ENCODE measurements at regions not wholly inside any gene's neighbourhood (a gene's known extent, or its start where the extent isn't known, plus 50 kb on each side); places are given as distances from the start of the nearest gene placed in this dataset.

DNA sequence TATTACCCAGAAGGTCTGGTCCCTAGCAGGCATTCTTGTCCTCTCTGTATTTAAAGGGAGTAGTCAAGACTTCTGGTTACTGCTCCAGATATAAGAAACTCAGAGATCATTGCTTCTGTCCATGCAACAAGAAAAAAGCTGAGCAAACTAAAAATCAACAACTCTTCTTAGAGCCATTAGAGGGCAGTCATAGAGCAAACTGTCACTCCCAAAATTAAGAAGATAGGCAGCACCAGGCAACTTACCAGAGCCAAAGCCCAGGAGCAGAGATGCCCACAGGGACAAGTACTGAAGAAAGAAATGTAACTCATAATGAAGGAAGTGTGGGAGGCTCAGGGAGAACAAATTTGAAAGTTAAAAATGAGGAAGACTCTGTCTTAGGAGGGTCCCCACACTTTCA, 472.9 kb upstream of the COBL start:
- Histone ChIP-seq H3K9me3 (replicated peaks) (peaks cover 23% of the 10 kb centered on the region), H3K36me3 (no peaks in the 10 kb centered on the region), H3K27me3 (ENCODE audit: low read depth) (no peaks in the 10 kb centered on the region), H3K4me1 (no peaks in the 10 kb centered on the region), H3K4me3 (no peak overlapping the region), H3K27ac (replicated peaks) (no peak overlapping the region)
- TF ChIP-seq, protein P1, sequence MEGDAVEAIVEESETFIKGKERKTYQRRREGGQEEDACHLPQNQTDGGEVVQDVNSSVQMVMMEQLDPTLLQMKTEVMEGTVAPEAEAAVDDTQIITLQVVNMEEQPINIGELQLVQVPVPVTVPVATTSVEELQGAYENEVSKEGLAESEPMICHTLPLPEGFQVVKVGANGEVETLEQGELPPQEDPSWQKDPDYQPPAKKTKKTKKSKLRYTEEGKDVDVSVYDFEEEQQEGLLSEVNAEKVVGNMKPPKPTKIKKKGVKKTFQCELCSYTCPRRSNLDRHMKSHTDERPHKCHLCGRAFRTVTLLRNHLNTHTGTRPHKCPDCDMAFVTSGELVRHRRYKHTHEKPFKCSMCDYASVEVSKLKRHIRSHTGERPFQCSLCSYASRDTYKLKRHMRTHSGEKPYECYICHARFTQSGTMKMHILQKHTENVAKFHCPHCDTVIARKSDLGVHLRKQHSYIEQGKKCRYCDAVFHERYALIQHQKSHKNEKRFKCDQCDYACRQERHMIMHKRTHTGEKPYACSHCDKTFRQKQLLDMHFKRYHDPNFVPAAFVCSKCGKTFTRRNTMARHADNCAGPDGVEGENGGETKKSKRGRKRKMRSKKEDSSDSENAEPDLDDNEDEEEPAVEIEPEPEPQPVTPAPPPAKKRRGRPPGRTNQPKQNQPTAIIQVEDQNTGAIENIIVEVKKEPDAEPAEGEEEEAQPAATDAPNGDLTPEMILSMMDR (IDR thresholded peaks at IDR 0.05; ENCODE audit: borderline replicate concordance), result no peak
- intact Hi-C loops (cut with micrococcal nuclease), result no loop called here
- DNase-seq, result no peak

DNA sequence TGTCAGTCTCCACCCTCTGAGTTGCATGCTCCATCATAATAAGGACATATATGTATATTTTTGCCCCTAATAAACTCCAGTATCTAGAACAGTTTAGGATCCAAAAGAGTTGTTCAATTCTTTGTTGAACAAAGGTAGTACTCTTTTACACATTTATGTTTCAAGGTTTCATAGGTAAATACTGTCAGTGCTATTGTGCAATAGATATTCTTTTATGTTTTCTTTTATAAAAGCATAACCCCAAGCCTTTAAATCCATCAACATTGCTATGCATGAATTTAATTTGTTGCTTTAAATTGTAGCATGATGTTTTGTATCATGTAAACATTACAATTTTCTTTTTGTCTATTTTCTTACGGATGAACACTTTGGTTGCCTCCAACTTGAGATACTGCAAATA, 469.7 kb upstream of the COBL start:
- Histone ChIP-seq H3K27me3 (ENCODE audit: low read depth) (no peaks in the 10 kb centered on the region), H3K27ac (replicated peaks) (no peak overlapping the region), H3K4me3 (no peak overlapping the region), H3K4me1 (no peaks in the 10 kb centered on the region), H3K36me3 (no peaks in the 10 kb centered on the region), H3K9me3 (replicated peaks) (peaks cover 11% of the 10 kb centered on the region)
- DNase-seq, result no peak
- TF ChIP-seq, protein P1 (IDR thresholded peaks at IDR 0.05; ENCODE audit: borderline replicate concordance), result no peak
- intact Hi-C loops (cut with micrococcal nuclease), result no loop called here

DNA sequence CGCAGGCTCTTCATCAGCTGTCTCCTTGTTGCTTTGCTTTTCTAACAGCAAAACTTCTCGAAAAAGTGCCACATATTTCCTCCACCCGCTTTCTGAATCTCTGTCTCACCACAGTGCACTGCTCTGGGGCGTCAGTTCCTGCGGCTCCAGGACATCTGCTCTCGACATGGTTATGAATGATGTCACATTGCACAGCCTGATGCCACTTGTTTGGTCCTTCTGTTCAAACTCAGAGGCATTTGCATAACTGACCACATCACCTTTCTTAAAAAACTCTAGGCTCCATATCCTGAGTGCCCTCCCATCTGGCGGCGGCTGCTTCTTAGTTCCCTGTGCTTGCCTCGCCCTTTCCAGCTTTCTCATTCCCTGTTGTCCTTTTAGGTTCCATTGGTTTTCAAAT, 469.3 kb upstream of the COBL start:
- TF ChIP-seq, protein P1 (IDR thresholded peaks at IDR 0.05; ENCODE audit: borderline replicate concordance), result no peak
- Histone ChIP-seq H3K27me3 (ENCODE audit: low read depth) (no peaks in the 10 kb centered on the region), H3K27ac (replicated peaks) (no peak overlapping the region), H3K4me1 (no peaks in the 10 kb centered on the region), H3K36me3 (no peaks in the 10 kb centered on the region), H3K9me3 (replicated peaks) (peaks cover 11% of the 10 kb centered on the region), H3K4me3 (no peak overlapping the region)
- no peak for DNase-seq
- intact Hi-C loops (cut with micrococcal nuclease), result no loop called here

- H3K36me3 ChIP-seq, result no peaks in the 10 kb centered on the region
- TF ChIP-seq, protein P1 (IDR thresholded peaks at IDR 0.05; ENCODE audit: borderline replicate concordance), result no peak
- no peaks in the 10 kb centered on the region for H3K27me3 ChIP-seq (ENCODE audit: low read depth)
- peaks cover 11% of the 10 kb centered on the region for H3K9me3 ChIP-seq (replicated peaks)
- no peak for DNase-seq
- intact Hi-C loops (cut with micrococcal nuclease), result no loop called here
- H3K4me3 ChIP-seq, result no peak overlapping the region
- H3K4me1 ChIP-seq, result no peaks in the 10 kb centered on the region
- H3K27ac ChIP-seq (replicated peaks), result no peak overlapping the region
Observed at GRCh38 chr7:51785171-51785570, 468.6 kb upstream of the COBL start.

DNA sequence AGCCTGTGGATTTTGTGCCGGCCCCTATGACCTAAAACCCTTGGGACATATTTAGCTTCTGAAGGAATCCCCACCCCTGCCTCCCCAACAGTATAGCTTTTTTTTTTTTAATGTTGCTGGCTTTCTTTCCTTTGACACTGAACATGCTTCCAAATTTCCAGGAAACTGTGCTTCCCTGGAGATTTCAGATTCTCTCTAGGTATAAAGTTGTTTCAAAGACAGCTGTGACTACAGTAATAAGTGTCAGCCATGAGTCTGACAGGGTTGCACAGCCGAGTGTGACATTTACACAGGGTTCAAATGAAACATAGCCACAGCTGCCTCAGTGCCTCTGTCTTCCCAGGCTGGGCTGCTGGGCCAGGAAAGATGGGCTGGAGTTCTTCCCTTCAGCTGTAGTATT, 466.6 kb upstream of the COBL start:
- no peaks in the 10 kb centered on the region for H3K27me3 ChIP-seq (ENCODE audit: low read depth)
- H3K36me3 ChIP-seq, result no peaks in the 10 kb centered on the region
- DNase-seq, result no peak
- H3K4me1 ChIP-seq, result no peaks in the 10 kb centered on the region
- H3K27ac ChIP-seq (replicated peaks), result no peak overlapping the region
- intact Hi-C loops (cut with micrococcal nuclease), result no loop called here
- peaks cover 4% of the 10 kb centered on the region for H3K9me3 ChIP-seq (replicated peaks)
- TF ChIP-seq, protein P1 (IDR thresholded peaks at IDR 0.05; ENCODE audit: borderline replicate concordance), result no peak
- no peak overlapping the region for H3K4me3 ChIP-seq

- DNase-seq, result no peak
- H3K9me3 ChIP-seq (replicated peaks), result no peaks in the 10 kb centered on the region
- no peak overlapping the region for H3K4me3 ChIP-seq
- H3K4me1 ChIP-seq, result no peaks in the 10 kb centered on the region
- no peaks in the 10 kb centered on the region for H3K27me3 ChIP-seq (ENCODE audit: low read depth)
- TF ChIP-seq, protein P1 (IDR thresholded peaks at IDR 0.05; ENCODE audit: borderline replicate concordance), result no peak
- H3K27ac ChIP-seq (replicated peaks), result no peak overlapping the region
- intact Hi-C loops (cut with micrococcal nuclease), result no loop called here
- H3K36me3 ChIP-seq, result no peaks in the 10 kb centered on the region
Observed at GRCh38 chr7:51778121-51778520, 461.5 kb upstream of the COBL start.
